KMS-11 (cell line): ENCODE measurements at regions not wholly inside any gene's neighbourhood (a gene's known extent, or its start where the extent isn't known, plus 50 kb on each side); places are given as distances from the start of the nearest gene placed in this dataset.

Experiments used
- H2AFZ ChIP-seq: fragments of 200-600 bp; sonication (generic); 2 replicates; pipeline ENCODE4 v1.6.1; 2016; ENCODE audit warnings: antibody characterized with exemption, mixed run types, low read depth
- H3K27ac ChIP-seq: fragments of 200-600 bp; sonication (generic); 2 replicates; pipeline ENCODE4 v1.6.1; 2016; ENCODE audit warnings: mild to moderate bottlenecking, mixed run types
- H3K27me3 ChIP-seq: fragments of 200-600 bp; sonication (generic); 2 replicates; pipeline ENCODE4 v1.6.1; 2017; ENCODE audit warnings: mild to moderate bottlenecking, low read depth, mixed run types, moderate library complexity; ENCODE audit not compliant: insufficient read depth
- H3K36me3 ChIP-seq: fragments of 200-600 bp; sonication (generic); 2 replicates; pipeline ENCODE4 v1.6.1; 2017; ENCODE audit warnings: mild to moderate bottlenecking, mixed run types; ENCODE audit not compliant: insufficient read depth
- H3K4me1 ChIP-seq: fragments of 200-600 bp; sonication (generic); 2 replicates; pipeline ENCODE4 v1.6.1; 2016; ENCODE audit warnings: mild to moderate bottlenecking, low read depth, mixed run types; ENCODE audit not compliant: poor library complexity, severe bottlenecking
- H3K4me2 ChIP-seq: fragments of 200-600 bp; sonication (generic); 2 replicates; pipeline ENCODE4 v1.7.0; 2016; ENCODE audit warnings: mild to moderate bottlenecking, mixed run types
- H3K4me3 ChIP-seq: fragments of 200-600 bp; sonication (generic); IDR thresholded peaks from 2 replicates; pipeline ENCODE4 v1.6.1; 2017; ENCODE audit warnings: low read depth, low read length, mixed read lengths; ENCODE audit not compliant: insufficient read depth
- H3K79me2 ChIP-seq: fragments of 200-600 bp; sonication (generic); 2 replicates; pipeline ENCODE4 v1.6.1; 2016; ENCODE audit warnings: low read depth, mixed run types; ENCODE audit not compliant: insufficient read depth
- H3K9ac ChIP-seq: fragments of 200-600 bp; sonication (generic); 2 replicates; pipeline ENCODE4 v1.6.1; 2016; ENCODE audit warnings: mild to moderate bottlenecking, mixed run types
- H4K20me1 ChIP-seq: fragments of 200-600 bp; sonication (generic); 2 replicates; pipeline ENCODE4 v1.6.1; 2016; ENCODE audit warnings: mild to moderate bottlenecking, mixed run types; ENCODE audit not compliant: insufficient read depth
- CTCF ChIP-seq: fragments of 200-600 bp; sonication (generic); conservative IDR thresholded peaks from 2 replicates; pipeline ENCODE4 v1.6.1; 2017; ENCODE audit warnings: low read depth, mild to moderate bottlenecking, antibody characterized with exemption, low read length, moderate library complexity, mixed read lengths

DNA sequence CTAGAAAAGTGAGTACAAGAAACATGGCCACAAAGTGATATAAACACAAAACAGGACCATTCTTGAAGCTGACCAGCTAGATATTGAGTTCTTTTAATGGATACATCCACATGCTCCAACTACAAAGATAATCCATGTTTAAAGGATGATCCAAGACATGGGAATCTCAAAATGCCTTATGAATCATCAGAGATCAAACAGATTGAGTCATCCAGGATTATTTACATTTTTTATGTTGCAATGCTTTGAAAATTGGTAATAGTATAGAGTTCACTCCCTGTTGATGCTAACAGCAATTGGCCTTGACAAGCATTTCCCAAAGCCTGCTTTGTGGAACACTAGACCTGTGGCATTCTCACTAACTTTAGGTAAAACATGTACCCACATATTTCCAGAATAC lies 293.0 kb upstream of the TBX3 start:
- no peak overlapping the region for H3K27ac ChIP-seq
- no peak overlapping the region for H3K4me2 ChIP-seq
- no peaks in the 10 kb centered on the region for H4K20me1 ChIP-seq

DNA sequence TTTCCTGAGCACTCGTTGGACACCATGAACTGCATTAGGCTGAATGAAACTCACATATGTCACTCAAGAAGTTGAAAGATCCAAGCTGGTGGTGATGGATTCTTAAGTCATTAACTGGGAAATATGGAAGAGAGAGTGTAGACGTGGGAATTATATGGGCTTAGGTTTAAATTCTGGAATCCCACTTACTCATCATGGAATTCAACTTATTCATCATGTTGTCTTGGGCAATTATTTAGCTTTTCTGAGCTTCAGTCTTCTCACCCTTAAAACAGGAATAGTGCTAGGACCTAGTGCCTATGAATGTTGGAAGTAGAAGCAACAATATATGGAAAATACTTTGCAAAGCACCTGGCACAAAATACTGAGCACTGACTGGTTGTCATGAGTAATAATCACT lies 292.4 kb upstream of the TBX3 start:
- TF ChIP-seq CTCF = no peak
- H3K79me2 ChIP-seq = no peaks in the 10 kb centered on the region
- no peak overlapping the region for H3K9ac ChIP-seq
- no peak overlapping the region for H3K4me3 ChIP-seq
- no peaks in the 10 kb centered on the region for H3K4me1 ChIP-seq
- H3K27ac ChIP-seq = no peak overlapping the region
- H3K36me3 ChIP-seq = no peaks in the 10 kb centered on the region
- no peak overlapping the region for H3K4me2 ChIP-seq
- no peaks in the 10 kb centered on the region for H3K27me3 ChIP-seq
- no peaks in the 10 kb centered on the region for H4K20me1 ChIP-seq
- no peak overlapping the region for H2AFZ ChIP-seq

More for the DNA sequence above, 293.0 kb upstream of the TBX3 start:
- TF ChIP-seq CTCF = no peak
- Histone ChIP-seq H3K79me2 (no peaks in the 10 kb centered on the region), H3K36me3 (no peaks in the 10 kb centered on the region), H3K27me3 (no peaks in the 10 kb centered on the region), H2AFZ (no peak overlapping the region), H3K9ac (no peak overlapping the region), H3K4me3 (no peak overlapping the region), H3K4me1 (no peaks in the 10 kb centered on the region)

DNA sequence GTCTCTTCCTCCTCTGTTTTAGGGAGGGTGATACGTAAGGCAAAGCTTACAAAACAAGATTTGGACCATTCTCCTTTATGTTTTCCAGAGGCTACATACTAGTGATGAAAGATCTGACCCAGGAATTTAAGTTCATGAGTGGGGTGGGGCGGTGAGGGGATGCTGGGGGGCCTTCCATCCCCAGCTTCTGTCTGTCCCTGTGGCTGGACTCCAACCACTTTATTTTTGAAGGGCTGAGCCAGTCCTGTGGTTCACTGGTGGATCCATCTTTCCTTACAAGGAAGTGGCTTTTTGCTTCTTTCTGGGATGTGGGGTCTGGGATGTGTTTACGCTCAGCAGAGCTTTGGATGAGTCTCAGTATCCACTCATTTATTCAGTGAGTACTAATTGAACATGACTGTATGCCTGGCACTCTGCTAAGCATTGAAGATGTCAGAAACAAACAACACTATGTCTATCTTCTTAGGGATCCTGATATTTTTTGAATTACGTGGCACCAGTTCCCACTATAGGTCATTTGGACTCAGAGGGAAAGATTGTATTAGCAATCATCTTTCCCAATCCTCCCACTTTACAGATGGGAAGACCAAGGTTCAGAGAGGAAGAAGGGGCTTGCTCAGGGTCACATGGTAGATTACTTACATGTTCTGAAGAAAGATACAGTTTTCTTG lies 291.8 kb upstream of the TBX3 start:
- H3K27ac ChIP-seq = no peak overlapping the region
- no peak overlapping the region for H2AFZ ChIP-seq
- no peak for TF ChIP-seq CTCF
- no peak overlapping the region for H3K9ac ChIP-seq
- H3K4me1 ChIP-seq = no peaks in the 10 kb centered on the region
- no peaks in the 10 kb centered on the region for H4K20me1 ChIP-seq
- H3K4me3 ChIP-seq = no peak overlapping the region
- no peaks in the 10 kb centered on the region for H3K79me2 ChIP-seq
- H3K4me2 ChIP-seq = no peak overlapping the region
- no peaks in the 10 kb centered on the region for H3K36me3 ChIP-seq
- H3K27me3 ChIP-seq = no peaks in the 10 kb centered on the region

- TF ChIP-seq CTCF = no peak
- Histone ChIP-seq H3K27me3 (no peaks in the 10 kb centered on the region), H4K20me1 (no peaks in the 10 kb centered on the region), H3K9ac (no peak overlapping the region), H3K27ac (no peak overlapping the region), H3K4me1 (no peaks in the 10 kb centered on the region), H3K4me2 (no peak overlapping the region), H3K79me2 (no peaks in the 10 kb centered on the region), H2AFZ (no peak overlapping the region), H3K4me3 (no peak overlapping the region), H3K36me3 (no peaks in the 10 kb centered on the region)
Measured at GRCh38 chr12:114974826-114975639, 291.1 kb upstream of the TBX3 start.
